ENCODE measurements at regions not wholly inside any gene's neighbourhood (a gene's known extent, or its start where the extent isn't known, plus 50 kb on each side); places are given as distances from the start of the nearest gene placed in this dataset.
A peak's percentile ranks its signal among the peaks of the same experiment; 100 is the strongest.

DNA sequence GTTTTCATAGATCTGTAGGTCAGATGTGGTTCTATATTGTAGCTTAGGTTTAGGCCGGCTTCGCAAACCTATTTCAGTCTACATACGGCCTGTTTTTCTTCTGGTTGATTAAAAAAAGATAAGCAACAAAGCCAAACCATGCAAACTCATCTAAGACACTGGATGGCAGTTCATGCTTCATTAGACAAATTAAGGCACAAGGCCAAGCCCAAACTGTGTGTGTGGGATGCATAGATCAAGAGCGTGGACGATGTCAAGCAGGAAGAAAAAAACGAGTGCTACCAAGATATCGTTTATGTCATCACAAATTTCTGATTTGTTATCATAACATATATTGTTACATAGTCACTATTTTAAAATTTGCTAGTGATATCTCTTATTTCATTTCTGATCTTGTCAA, 357.6 kb upstream of the KIRREL3 start:
- Histone ChIP-seq H4K20me1 (ENCODE audit: insufficient read depth, low read length, poor library complexity, severe bottlenecking) (no peaks in the 10 kb centered on the region), H3K9me2 (replicated peaks; ENCODE audit: low read depth, low read length) (no peaks in the 10 kb centered on the region; the same call in 1 of the 2 replicates), H3K4me2 (ENCODE audit: low read depth, low read length, poor library complexity, severe bottlenecking) (no peak overlapping the region), H2AFZ (ENCODE audit: low read length) (no peak overlapping the region), H3K4me1 (ENCODE audit: insufficient read depth, low read length, poor library complexity, severe bottlenecking) (no peaks in the 10 kb centered on the region), H3K9me3 (ENCODE audit: insufficient read depth, low read depth, low read length) (no peaks in the 10 kb centered on the region), H3F3A (ENCODE audit: low read depth) (no peaks in the 10 kb centered on the region), H3K79me2 (ENCODE audit: insufficient read depth, low read length) (no peaks in the 10 kb centered on the region), H3K27me3 (ENCODE audit: insufficient read depth, low read length, poor library complexity, severe bottlenecking) (no peaks in the 10 kb centered on the region), H3K4me3 (ENCODE audit: low read length, poor library complexity, severe bottlenecking) (no peak overlapping the region), H3K36me3 (ENCODE audit: insufficient read depth, low read length) (no peaks in the 10 kb centered on the region), H3K9ac (ENCODE audit: low read depth, low read length, poor library complexity, severe bottlenecking) (no peak overlapping the region)
- TF ChIP-seq, protein P1, sequence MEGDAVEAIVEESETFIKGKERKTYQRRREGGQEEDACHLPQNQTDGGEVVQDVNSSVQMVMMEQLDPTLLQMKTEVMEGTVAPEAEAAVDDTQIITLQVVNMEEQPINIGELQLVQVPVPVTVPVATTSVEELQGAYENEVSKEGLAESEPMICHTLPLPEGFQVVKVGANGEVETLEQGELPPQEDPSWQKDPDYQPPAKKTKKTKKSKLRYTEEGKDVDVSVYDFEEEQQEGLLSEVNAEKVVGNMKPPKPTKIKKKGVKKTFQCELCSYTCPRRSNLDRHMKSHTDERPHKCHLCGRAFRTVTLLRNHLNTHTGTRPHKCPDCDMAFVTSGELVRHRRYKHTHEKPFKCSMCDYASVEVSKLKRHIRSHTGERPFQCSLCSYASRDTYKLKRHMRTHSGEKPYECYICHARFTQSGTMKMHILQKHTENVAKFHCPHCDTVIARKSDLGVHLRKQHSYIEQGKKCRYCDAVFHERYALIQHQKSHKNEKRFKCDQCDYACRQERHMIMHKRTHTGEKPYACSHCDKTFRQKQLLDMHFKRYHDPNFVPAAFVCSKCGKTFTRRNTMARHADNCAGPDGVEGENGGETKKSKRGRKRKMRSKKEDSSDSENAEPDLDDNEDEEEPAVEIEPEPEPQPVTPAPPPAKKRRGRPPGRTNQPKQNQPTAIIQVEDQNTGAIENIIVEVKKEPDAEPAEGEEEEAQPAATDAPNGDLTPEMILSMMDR (conservative IDR thresholded peaks at IDR 0.05; ENCODE audit: low read length) = no peak
- TF ChIP-seq EZH2phosphoT487 (IDR thresholded peaks at IDR 0.05; ENCODE audit: borderline replicate concordance) = no peak

DNA sequence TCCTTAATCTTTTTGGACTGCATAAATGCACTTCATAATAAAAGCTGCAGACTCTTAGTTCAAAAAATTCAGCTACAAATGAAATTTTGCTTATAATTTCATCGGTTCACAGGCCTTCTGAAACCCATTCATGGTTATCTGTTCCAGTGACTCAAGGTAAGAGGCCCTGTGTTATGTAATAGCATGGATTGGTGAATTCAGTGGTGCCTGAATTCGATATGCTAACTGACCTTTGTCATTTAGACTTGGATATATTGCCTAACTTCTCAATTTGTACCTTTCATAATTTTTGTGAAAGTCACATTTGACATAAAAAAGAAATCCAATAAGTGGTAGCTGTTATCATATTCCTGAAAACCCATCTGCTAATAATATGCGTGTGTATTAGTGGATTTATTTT, 349.9 kb upstream of the KIRREL3 start:
- Histone ChIP-seq H2AFZ (ENCODE audit: low read length) (no peak overlapping the region), H3K79me2 (ENCODE audit: insufficient read depth, low read length) (no peaks in the 10 kb centered on the region)

DNA sequence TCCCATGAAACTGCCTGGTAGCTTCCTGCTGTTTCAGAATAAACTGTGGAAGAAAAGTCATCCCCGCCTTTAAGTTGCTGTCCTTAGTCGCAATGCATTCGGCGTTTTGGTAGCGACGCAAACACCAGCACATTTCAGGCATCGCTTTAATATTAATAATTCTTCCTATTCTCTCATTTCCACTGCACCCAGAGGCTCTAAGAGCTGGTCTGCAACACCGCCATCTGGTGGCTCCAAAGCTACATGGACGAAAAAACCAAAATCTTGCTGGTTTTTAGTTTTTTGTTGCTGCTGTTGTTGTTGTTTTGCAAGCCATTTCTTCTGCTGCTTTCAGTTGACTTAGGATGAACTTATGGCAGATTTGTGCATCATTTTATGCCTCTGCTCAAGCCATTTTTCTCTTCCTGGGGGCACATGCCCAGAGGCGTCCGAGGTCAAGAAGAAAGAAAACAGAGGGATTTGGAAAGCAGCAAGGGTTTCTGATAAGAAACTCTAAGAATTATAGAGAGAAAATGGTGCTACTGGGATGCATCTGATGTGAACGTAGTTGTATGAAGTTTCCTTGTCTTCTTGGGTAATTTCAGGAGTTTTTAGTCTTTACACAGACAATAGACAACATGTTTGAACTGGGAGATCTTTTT, 345.4 kb upstream of the KIRREL3 start:
- H3K9me3 ChIP-seq (ENCODE audit: insufficient read depth, low read depth, low read length) = no peaks in the 10 kb centered on the region
- H3K36me3 ChIP-seq (ENCODE audit: insufficient read depth, low read length) = no peaks in the 10 kb centered on the region
- H3K4me3 ChIP-seq (ENCODE audit: low read length, poor library complexity, severe bottlenecking) = no peak overlapping the region
- peaks cover 4% of the 10 kb centered on the region for H3K4me1 ChIP-seq (ENCODE audit: insufficient read depth, low read length, poor library complexity, severe bottlenecking)
- no peaks in the 10 kb centered on the region for H3K79me2 ChIP-seq (ENCODE audit: insufficient read depth, low read length)
- no peaks in the 10 kb centered on the region for H3K27me3 ChIP-seq (ENCODE audit: insufficient read depth, low read length, poor library complexity, severe bottlenecking)
- no peak for TF ChIP-seq EZH2phosphoT487 (IDR thresholded peaks at IDR 0.05; ENCODE audit: borderline replicate concordance)
- TF ChIP-seq, protein P1 (conservative IDR thresholded peaks at IDR 0.05; ENCODE audit: low read length) = peak; percentile 91
- no peaks in the 10 kb centered on the region for H3F3A ChIP-seq (ENCODE audit: low read depth)
- no peaks in the 10 kb centered on the region for H4K20me1 ChIP-seq (ENCODE audit: insufficient read depth, low read length, poor library complexity, severe bottlenecking)
- no peaks in the 10 kb centered on the region for H3K9me2 ChIP-seq (replicated peaks; ENCODE audit: low read depth, low read length)
- no peak overlapping the region for H3K9ac ChIP-seq (ENCODE audit: low read depth, low read length, poor library complexity, severe bottlenecking)
- H2AFZ ChIP-seq (ENCODE audit: low read length) = 0 out of 2 replicates have a peak overlapping the region, but pooled peaks have one; percentile 47
- no peak overlapping the region for H3K4me2 ChIP-seq (ENCODE audit: low read depth, low read length, poor library complexity, severe bottlenecking)

More for the DNA sequence above, 349.9 kb upstream of the KIRREL3 start:
- no peaks in the 10 kb centered on the region for H3F3A ChIP-seq (ENCODE audit: low read depth)
- H3K36me3 ChIP-seq (ENCODE audit: insufficient read depth, low read length) = no peaks in the 10 kb centered on the region
- H3K4me1 ChIP-seq (ENCODE audit: insufficient read depth, low read length, poor library complexity, severe bottlenecking) = no peaks in the 10 kb centered on the region
- no peak for TF ChIP-seq EZH2phosphoT487 (IDR thresholded peaks at IDR 0.05; ENCODE audit: borderline replicate concordance)
- TF ChIP-seq, protein P1 (conservative IDR thresholded peaks at IDR 0.05; ENCODE audit: low read length) = no peak
- H3K4me2 ChIP-seq (ENCODE audit: low read depth, low read length, poor library complexity, severe bottlenecking) = no peak overlapping the region
- H3K9me2 ChIP-seq (replicated peaks; ENCODE audit: low read depth, low read length) = no peaks in the 10 kb centered on the region; the same call in 1 of the 2 replicates
- no peaks in the 10 kb centered on the region for H3K9me3 ChIP-seq (ENCODE audit: insufficient read depth, low read depth, low read length)
- H4K20me1 ChIP-seq (ENCODE audit: insufficient read depth, low read length, poor library complexity, severe bottlenecking) = no peaks in the 10 kb centered on the region
- H3K9ac ChIP-seq (ENCODE audit: low read depth, low read length, poor library complexity, severe bottlenecking) = no peak overlapping the region
- H3K4me3 ChIP-seq (ENCODE audit: low read length, poor library complexity, severe bottlenecking) = no peak overlapping the region
- no peaks in the 10 kb centered on the region for H3K27me3 ChIP-seq (ENCODE audit: insufficient read depth, low read length, poor library complexity, severe bottlenecking)
